Loucy (cell line): ENCODE measurements at regions not wholly inside any gene's neighbourhood (a gene's known extent, or its start where the extent isn't known, plus 50 kb on each side); places are given as distances from the start of the nearest gene placed in this dataset.

Source experiments
- CTCF ChIP-seq: fragments of 200-600 bp; sonication (generic); conservative IDR thresholded peaks from 2 replicates; pipeline ENCODE4 v1.5.1; 2014; ENCODE audit warnings: mild to moderate bottlenecking, antibody characterized with exemption, low read length
- EZH2phosphoT487 ChIP-seq: fragments of 200-600 bp; IDR thresholded peaks from 2 replicates; pipeline ENCODE4 v1.6.1; 2018; ENCODE audit warnings: antibody characterized with exemption, mild to moderate bottlenecking, moderate library complexity, borderline replicate concordance

DNA sequence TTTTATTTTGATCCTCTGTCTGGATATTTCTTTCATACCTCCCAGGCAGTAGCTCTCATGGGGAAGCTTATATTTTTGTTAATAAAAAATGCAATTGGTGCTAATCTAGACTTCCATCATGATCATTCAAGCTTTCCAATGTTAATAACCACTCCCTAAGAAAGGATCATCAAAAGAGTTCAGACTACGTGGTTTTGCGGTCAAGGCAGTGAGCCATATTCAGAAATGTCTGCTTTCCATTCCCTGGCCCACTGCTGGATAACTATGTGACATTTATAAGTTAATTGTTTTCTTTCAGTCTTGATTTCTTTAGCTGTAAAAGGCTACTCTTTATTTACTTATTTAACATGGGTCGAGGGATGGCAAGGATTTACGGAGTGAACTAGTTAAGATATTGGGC is 414.6 kb downstream of the LMO4 start:
- TF ChIP-seq CTCF (no peak), EZH2phosphoT487 (no peak)
